ENCODE measurements at regions not wholly inside any gene's neighbourhood (a gene's known extent, or its start where the extent isn't known, plus 50 kb on each side); places are given as distances from the start of the nearest gene placed in this dataset.

DNA sequence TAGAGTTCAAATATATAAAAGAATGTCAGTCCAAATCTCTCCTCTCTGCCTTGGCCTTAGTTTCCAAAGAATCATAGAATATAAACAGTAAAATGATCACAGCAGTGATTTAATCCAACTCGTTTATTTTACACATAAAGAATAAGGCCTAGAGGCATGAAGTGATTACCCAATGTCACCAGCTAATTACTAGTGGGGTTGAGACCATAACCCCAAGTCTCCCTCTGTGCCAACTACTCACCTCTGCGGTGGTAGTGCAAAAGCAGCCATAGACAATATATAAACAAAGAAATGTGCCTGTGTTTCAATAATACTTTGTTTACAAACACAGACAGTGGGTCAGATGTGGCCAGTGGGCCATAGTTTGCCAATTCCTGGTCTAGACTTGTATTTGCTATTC lies 96.6 kb upstream of the FAT3 start:
- DNase-seq = no peak
- H3K9me2 ChIP-seq = no peaks in the 10 kb centered on the region
- ChIA-PET POLR2A (no interaction called here), CTCF (interaction anchor here (1.2 kb wide), 1 partner anchor 8 kb away, joined by 4 read pairs; no protein-coding TSS in a partner anchor)
- no peaks in the 10 kb centered on the region for H3K27me3 ChIP-seq (ENCODE audit: insufficient read depth)
- no peaks in the 10 kb centered on the region for H3K9me3 ChIP-seq
- no peak overlapping the region for H2AFZ ChIP-seq (ENCODE audit: low read depth)
- no peak overlapping the region for H3K4me2 ChIP-seq
- no peak for TF ChIP-seq FOXJ3 (CRISPR knock-in tag; IDR thresholded peaks at IDR 0.05)
- no peak for TF ChIP-seq JUND (IDR thresholded peaks at IDR 0.05)
- TF ChIP-seq, protein P1, sequence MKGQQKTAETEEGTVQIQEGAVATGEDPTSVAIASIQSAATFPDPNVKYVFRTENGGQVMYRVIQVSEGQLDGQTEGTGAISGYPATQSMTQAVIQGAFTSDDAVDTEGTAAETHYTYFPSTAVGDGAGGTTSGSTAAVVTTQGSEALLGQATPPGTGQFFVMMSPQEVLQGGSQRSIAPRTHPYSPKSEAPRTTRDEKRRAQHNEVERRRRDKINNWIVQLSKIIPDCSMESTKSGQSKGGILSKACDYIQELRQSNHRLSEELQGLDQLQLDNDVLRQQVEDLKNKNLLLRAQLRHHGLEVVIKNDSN (IDR thresholded peaks at IDR 0.05; ENCODE audit: borderline replicate concordance, low read depth) = no peak
- no peak for TF ChIP-seq TEAD4 (IDR thresholded peaks at IDR 0.05; ENCODE audit: borderline replicate concordance, insufficient read depth)
- no peak for TF ChIP-seq RAD21 (IDR thresholded peaks at IDR 0.05; ENCODE audit: low read length)
- no peak for TF ChIP-seq GATA2 (CRISPR knock-in tag; IDR thresholded peaks at IDR 0.05)
- TF ChIP-seq ELF1 (IDR thresholded peaks at IDR 0.05) = no peak
- TF ChIP-seq, protein P2, sequence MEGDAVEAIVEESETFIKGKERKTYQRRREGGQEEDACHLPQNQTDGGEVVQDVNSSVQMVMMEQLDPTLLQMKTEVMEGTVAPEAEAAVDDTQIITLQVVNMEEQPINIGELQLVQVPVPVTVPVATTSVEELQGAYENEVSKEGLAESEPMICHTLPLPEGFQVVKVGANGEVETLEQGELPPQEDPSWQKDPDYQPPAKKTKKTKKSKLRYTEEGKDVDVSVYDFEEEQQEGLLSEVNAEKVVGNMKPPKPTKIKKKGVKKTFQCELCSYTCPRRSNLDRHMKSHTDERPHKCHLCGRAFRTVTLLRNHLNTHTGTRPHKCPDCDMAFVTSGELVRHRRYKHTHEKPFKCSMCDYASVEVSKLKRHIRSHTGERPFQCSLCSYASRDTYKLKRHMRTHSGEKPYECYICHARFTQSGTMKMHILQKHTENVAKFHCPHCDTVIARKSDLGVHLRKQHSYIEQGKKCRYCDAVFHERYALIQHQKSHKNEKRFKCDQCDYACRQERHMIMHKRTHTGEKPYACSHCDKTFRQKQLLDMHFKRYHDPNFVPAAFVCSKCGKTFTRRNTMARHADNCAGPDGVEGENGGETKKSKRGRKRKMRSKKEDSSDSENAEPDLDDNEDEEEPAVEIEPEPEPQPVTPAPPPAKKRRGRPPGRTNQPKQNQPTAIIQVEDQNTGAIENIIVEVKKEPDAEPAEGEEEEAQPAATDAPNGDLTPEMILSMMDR (IDR thresholded peaks at IDR 0.05) = no peak
- TF ChIP-seq, protein P3, sequence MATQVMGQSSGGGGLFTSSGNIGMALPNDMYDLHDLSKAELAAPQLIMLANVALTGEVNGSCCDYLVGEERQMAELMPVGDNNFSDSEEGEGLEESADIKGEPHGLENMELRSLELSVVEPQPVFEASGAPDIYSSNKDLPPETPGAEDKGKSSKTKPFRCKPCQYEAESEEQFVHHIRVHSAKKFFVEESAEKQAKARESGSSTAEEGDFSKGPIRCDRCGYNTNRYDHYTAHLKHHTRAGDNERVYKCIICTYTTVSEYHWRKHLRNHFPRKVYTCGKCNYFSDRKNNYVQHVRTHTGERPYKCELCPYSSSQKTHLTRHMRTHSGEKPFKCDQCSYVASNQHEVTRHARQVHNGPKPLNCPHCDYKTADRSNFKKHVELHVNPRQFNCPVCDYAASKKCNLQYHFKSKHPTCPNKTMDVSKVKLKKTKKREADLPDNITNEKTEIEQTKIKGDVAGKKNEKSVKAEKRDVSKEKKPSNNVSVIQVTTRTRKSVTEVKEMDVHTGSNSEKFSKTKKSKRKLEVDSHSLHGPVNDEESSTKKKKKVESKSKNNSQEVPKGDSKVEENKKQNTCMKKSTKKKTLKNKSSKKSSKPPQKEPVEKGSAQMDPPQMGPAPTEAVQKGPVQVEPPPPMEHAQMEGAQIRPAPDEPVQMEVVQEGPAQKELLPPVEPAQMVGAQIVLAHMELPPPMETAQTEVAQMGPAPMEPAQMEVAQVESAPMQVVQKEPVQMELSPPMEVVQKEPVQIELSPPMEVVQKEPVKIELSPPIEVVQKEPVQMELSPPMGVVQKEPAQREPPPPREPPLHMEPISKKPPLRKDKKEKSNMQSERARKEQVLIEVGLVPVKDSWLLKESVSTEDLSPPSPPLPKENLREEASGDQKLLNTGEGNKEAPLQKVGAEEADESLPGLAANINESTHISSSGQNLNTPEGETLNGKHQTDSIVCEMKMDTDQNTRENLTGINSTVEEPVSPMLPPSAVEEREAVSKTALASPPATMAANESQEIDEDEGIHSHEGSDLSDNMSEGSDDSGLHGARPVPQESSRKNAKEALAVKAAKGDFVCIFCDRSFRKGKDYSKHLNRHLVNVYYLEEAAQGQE (IDR thresholded peaks at IDR 0.05; ENCODE audit: low read depth, low read length) = no peak
- TF ChIP-seq TCF12 (IDR thresholded peaks at IDR 0.05) = no peak
- TF ChIP-seq YY1 (IDR thresholded peaks at IDR 0.05; ENCODE audit: low read depth) = no peak
- TF ChIP-seq RFX5 (IDR thresholded peaks at IDR 0.05; ENCODE audit: low read length) = no peak
- TF ChIP-seq GABPA (IDR thresholded peaks at IDR 0.05; ENCODE audit: low read depth) = no peak
- TF ChIP-seq EZH2phosphoT487 (IDR thresholded peaks at IDR 0.05; ENCODE audit: borderline replicate concordance, low read depth) = no peak
- no peak for TF ChIP-seq NRF1 (IDR thresholded peaks at IDR 0.05; ENCODE audit: low read depth, low read length)
- H3K79me2 ChIP-seq (ENCODE audit: insufficient read depth) = no peaks in the 10 kb centered on the region
- WGBS (ENCODE audit: low lambda C conversion rate) = 81% methylated on average over 2 of the region's 2 CpGs
- H3K36me3 ChIP-seq (replicated peaks in 1 of 2; ENCODE audit: control insufficient read depth in 1 of 2, insufficient read depth in 2 of 2, low read length in 1 of 2) = no peaks in the 10 kb centered on the region
- H3K9ac ChIP-seq = no peak overlapping the region
- no peaks in the 10 kb centered on the region for H4K20me1 ChIP-seq (ENCODE audit: insufficient read depth)
- no peak overlapping the region for H3K4me3 ChIP-seq (ENCODE audit: low read depth in 2 of 2, low read length in 1 of 2)
- H3K27ac ChIP-seq (ENCODE audit: low read depth in 2 of 2, low read length in 1 of 2) = no peak overlapping the region
- H3F3A ChIP-seq (replicated peaks; ENCODE audit: insufficient read depth) = peaks cover 60% of the 10 kb centered on the region
- peaks cover 4 to 47% of the 10 kb centered on the region in 2 experiments for H3K4me1 ChIP-seq (ENCODE audit: control insufficient read depth in 1 of 2, insufficient read depth in 2 of 2, low read depth in 1 of 2, low read length in 1 of 2)

All from SK-N-SH (cell line).